ENCODE measurements at regions not wholly inside any gene's neighbourhood (a gene's known extent, or its start where the extent isn't known, plus 50 kb on each side); places are given as distances from the start of the nearest gene placed in this dataset.

GRCh38 chr7:52609511-52609910 is 425.9 kb upstream of the POM121L12 start:
- no peak for TF ChIP-seq CTCF (IDR thresholded peaks at IDR 0.05; ENCODE audit: low read depth, low read length, poor library complexity, severe bottlenecking)
- TF ChIP-seq EZH2phosphoT487 (IDR thresholded peaks at IDR 0.05; ENCODE audit: borderline replicate concordance, low read length): no peak

Measured in DOHH2 (cell line).